ENCODE measurements at regions not wholly inside any gene's neighbourhood (a gene's known extent, or its start where the extent isn't known, plus 50 kb on each side); places are given as distances from the start of the nearest gene placed in this dataset.
"Not testable (repeated sequence)": the region's sequence is repeated elsewhere in the genome, so short reads cannot be mapped to it uniquely, and the experiment has no call there.

GRCh38 chr5:92741906-92742305 lies 839.1 kb downstream of the NR2F1-AS1 start:
- intact Hi-C loops (cut with DNase I): no loop called here

DNA sequence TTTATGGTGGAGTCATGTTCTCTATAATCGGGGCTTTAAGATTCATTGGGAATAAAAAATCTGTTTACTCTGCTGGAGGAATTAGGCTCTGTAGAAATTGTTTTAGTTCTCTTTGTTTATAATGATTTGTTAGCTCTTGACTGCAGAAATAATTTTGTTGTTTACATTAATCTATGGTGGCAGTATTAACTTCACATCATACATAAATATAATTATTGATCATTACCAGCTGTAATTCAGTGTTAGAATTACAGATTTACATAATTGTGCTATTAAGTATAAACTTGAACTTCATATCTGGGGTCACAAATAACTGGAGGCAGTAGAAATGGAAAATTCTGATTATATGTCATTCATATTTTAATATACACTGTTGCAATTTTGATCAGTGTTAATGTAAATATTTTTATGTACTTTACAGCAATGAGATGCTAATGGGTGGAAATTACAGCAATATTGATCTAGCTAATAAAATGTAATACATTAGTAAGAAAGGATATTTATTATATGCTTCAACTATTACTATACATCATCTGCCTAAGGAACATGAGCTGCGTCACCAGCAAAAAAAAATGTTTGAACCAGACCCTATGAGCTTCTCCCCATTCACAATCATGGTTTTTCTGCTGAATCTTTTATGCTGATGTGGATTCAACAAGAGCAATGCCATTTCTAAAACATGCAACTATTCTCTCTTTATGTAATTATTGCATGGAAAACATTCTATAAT lies 846.6 kb downstream of the NR2F1-AS1 start:
- ATAC-seq (ENCODE audit: poor library complexity): no peak
- no peak for DNase-seq
- intact Hi-C loops (cut with DNase I): no loop called here

More at GRCh38 chr5:92741906-92742305, 839.1 kb downstream of the NR2F1-AS1 start:
- ATAC-seq (ENCODE audit: poor library complexity) (no peak), DNase-seq (no peak)

DNA sequence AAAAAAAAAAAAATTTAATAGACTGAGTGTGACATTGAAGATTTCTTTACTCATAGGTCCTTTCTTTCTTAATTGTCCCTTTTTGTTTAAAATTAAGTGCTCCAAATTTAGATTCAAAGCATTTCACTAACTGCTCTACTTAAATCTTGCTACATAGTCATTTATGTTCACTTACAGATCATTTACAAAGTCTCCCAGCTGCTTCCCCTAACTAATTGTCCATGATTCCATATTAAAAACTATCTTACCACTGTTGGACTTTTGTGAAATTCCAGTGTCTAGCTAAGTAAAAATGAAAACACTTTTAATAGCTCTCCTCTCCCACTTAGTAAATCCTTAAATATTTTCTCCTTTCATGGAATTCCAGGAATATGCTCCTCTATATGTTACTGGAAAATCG lies 850.5 kb downstream of the NR2F1-AS1 start:
- DNase-seq: no peak
- ATAC-seq (ENCODE audit: poor library complexity): no peak
- intact Hi-C loops (cut with DNase I): no loop called here

DNA sequence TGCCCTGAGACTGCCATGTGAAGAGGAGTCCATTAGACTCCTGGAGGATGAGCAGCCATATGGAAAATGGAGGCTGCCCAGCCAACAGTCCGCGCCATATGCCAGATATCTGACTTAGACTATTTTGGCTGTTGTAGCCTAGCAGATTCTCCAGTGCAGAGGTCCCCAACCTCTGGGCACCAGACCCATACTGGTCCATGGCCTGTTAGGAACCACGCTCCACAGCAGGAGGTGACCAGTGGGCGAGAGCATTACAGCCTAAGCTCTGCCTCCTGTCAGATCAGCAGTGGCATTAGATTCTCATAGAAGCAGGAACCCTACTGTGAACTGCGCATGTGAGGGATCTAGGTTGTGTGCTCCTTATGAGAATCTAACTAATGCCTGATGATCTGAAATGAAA lies 851.9 kb downstream of the NR2F1-AS1 start:
- DNase-seq (no peak), ATAC-seq (ENCODE audit: poor library complexity) (no peak)
- intact Hi-C loops (cut with DNase I): no loop called here

GRCh38 chr5:92715946-92716520 lies 865.0 kb downstream of the NR2F1-AS1 start:
- intact Hi-C loops (cut with DNase I): no loop called here
- ATAC-seq (ENCODE audit: poor library complexity) (no peak), DNase-seq (no peak)

DNA sequence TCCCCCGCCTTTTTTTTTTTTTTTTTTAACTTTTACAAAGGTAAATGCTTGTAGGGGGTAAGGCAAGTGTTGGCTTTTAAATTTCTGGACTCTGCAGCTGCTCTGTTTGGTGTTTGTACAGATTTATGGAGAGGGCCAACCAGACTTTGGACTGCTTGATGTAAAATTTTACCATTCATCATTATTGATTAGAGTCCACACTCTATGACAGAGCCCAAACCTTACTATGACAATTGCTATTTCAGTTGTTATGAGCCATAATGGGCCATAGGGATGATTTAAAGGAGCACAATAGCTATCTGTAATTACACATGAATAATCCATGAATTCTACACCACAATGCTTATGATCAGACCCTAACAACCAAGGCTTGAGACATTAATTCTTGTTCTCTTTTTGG lies 867.2 kb downstream of the NR2F1-AS1 start:
- ATAC-seq (ENCODE audit: poor library complexity) (no peak), DNase-seq (no peak)
- intact Hi-C loops (cut with DNase I): no loop called here

DNA sequence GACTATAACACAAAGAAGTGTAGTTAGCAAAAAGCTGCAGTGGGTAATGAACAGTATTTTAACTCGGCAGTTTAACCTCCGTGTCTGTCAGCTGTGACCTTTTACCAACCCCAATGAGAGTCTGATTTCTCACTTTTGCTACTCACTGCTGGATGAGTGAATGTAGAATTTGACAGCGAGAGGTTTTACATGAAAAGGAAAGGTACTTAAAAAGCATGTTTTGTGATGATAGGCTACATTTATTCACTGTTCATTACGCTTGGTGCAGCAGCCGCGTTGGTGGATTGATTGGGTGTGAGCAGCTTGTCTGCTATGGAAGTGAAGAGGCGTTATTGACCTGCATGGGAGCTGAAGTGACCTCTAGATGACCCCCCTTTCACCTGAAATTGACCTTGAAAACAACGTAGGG lies 867.7 kb downstream of the NR2F1-AS1 start:
- intact Hi-C loops (cut with DNase I): no loop called here
- no peak for DNase-seq
- no peak for ATAC-seq (ENCODE audit: poor library complexity)

DNA sequence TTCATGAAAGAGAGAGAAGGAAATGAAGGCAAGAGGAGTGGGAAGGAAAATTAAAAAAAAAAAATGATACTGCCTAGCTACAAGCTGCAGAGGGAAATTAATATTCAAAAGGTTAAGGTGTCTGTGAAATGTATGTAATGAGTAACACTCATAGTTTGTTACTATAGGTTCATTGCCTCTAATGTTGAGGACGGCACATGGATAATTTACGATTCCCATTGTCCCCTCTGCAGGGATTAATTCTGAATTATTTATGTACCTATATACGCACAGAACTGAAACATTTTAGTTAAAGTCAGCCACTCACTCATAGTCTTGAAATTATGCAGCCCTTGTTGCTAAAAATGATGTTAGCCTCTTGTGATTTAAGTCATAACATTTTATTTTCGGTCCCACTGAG lies 869.1 kb downstream of the NR2F1-AS1 start:
- ATAC-seq (ENCODE audit: poor library complexity): no peak
- intact Hi-C loops (cut with DNase I): no loop called here
- no peak for DNase-seq

DNA sequence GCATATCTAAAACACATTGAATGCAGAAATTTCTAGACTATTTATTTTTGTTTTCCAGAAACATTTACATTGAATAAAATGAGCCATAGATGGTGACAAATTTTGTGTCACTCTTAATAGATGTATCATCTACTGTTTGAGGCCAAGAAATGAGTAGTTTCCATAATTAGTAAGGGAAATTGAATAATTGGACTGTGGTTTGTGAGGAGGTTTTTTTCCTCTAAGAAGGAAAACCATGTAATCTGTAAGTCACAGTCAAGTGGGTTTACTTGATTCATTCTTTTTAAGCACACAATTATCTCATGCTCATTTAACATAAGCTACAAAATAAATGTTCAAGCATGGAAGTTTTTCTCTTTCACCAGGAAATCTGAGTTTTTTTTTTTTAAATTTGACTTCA lies 876.4 kb downstream of the NR2F1-AS1 start:
- ATAC-seq (ENCODE audit: poor library complexity) (no peak), DNase-seq (no peak)
- intact Hi-C loops (cut with DNase I): no loop called here

- intact Hi-C loops (cut with DNase I): no loop called here
- DNase-seq (no peak), ATAC-seq (ENCODE audit: poor library complexity) (no peak)
Measured at GRCh38 chr5:92703976-92704375, 877.0 kb downstream of the NR2F1-AS1 start.

DNA sequence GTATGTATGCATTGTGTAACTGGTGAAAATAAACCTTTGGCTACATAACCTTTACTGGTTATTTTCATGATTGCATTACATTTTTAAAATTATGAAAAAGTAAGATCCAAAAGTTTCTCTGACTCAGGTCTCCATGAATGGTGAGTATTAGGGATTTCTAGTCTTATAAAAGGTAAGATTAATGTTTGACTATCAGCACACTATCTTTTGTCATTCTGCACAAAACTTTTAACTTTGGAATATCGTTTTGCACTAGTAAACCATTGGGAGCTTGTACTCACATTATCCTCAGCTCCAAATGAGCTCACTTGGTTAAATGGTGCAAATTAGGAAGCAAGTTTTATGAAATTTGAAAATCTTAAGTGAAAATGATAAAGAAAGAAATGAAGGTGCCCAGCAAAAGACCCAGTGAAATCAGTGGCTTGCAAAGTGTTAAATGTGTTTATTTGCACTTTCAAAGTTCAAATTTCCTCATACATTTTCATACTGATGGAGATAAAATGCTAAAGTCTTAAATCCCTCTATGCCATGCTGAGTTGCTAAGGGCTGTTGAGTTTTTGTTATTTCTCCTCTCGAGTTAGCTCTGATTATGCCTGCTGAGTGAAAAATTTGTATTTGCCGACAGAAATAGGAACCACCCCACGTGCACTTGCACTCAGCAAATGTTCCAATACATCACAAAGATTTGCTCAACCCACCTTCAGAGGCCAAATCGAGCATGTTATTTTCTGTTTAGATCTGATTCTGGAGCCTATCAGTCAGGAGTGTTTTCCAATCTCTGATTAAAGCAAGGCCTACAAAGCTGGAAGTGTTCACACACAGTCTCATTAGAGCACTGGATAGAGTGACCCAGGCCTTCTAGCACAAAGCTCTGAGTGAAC lies 885.7 kb downstream of the NR2F1-AS1 start:
- intact Hi-C loops (cut with DNase I): no loop called here
- ATAC-seq (ENCODE audit: poor library complexity) (no peak), DNase-seq (no peak)

- no peak for DNase-seq
- no peak for ATAC-seq (ENCODE audit: poor library complexity)
- intact Hi-C loops (cut with DNase I): no loop called here
Measured at GRCh38 chr5:92694067-92694466, 887.0 kb downstream of the NR2F1-AS1 start.

DNA sequence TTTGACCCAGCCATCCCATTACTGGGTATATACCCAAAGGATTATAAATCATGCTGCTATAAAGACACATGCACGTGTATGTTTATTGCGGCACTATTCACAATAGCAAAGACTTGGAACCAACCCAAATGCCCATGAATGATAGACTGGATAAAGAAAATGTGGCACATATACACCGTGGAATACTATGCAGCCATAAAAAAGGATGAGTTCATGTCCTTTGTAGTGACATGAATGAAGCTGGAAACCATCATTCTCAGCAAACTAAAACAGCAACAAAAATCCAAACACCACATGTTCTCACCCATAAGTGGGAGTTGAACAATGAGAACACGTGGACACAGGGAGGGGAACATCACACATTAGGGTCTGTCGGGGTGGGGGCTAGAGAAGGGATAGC lies 889.1 kb downstream of the NR2F1-AS1 start:
- DNase-seq; intact Hi-C loops (cut with DNase I); ATAC-seq (ENCODE audit: poor library complexity): not testable (repeated sequence)

DNA sequence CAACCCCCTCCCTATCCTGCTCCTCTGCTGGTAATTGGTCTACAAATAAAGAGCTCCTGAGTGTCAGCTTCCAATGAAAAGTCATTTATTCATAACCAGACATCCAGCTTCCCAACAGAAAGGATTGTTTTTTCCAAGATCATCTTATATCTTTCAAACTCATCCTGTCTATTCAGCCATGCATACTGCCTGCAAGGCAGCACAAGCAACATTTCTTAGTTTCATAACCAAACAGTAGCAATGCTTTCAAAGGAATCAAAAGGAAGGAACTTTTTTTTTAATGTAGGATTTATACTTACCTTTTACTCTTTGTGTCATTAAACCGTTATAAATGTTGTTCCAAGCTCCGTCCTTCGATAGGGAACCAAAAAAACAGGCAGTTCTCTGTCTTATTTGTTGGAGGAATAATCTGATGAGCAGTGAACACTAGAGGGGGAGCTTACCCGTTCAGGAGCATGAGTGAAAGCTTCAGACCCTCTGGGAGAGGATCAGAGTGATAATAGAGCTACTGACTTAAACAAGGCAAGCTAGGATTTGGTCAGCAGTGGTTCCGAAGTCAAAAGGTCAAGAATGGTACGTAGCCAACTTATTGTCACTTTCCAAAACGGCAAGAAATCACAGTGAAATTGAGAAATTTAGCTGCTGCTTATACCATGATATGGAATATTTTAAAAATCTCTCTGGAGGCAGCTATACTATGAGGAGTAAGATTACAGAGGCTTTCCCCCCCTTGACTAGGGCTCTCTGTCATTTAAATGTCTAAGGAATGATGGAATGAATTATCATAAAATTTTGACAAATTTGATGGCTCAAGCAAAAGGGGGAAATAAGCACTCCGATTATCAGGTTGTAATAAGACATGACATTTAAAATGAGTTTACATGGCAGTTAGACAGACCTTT lies 892.9 kb downstream of the NR2F1-AS1 start:
- DNase-seq (no peak), ATAC-seq (ENCODE audit: poor library complexity) (no peak)
- intact Hi-C loops (cut with DNase I): no loop called here

- DNase-seq (no peak), ATAC-seq (ENCODE audit: poor library complexity) (no peak)
- intact Hi-C loops (cut with DNase I): no loop called here
Measured at GRCh38 chr5:92678640-92679039, 902.4 kb downstream of the NR2F1-AS1 start.

DNA sequence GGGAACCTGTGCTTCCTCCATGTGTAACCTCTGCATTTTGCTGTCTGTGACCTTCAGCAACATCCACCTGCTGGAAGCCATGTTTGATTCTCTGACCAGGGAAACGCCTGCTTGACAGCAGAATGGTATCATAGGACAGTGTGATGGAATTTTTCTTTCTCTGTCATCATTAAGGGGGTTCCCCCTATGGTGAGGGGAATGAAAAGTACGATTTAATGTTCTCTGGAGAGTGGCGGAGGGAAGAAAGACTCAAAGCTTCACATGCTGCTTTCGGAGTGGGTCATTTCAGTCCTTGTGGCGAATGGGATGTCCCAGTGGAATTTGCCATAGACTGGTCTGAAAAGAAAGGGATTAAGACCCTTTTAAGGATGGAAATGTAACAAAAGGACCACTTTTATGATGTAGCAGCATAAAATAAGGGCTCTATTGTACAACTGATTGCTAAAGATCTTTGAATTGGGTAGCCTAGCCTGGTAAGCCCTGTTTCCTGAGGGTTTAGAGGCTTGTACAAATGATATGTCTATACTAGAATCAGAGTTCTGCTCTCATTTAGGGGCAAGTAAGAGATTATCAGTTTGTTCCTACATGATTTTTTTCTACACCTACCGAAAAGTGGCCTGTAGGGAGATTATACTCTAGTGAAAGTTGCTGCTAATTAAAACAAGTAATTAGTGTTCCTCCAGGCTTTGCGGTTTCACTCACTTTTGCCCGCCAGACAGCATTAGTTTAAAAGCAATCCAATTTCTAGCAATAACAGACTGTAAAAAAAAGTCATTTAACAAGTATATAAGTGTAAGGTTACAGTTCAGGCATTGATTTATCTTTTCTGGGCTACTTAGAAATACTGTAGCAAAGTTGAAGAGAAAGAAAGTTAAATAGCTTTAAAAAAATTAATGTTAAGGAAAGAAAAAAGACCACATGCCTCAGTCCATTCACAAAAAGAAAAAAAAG lies 904.5 kb downstream of the NR2F1-AS1 start:
- no peak for ATAC-seq (ENCODE audit: poor library complexity)
- intact Hi-C loops (cut with DNase I): no loop called here

DNA sequence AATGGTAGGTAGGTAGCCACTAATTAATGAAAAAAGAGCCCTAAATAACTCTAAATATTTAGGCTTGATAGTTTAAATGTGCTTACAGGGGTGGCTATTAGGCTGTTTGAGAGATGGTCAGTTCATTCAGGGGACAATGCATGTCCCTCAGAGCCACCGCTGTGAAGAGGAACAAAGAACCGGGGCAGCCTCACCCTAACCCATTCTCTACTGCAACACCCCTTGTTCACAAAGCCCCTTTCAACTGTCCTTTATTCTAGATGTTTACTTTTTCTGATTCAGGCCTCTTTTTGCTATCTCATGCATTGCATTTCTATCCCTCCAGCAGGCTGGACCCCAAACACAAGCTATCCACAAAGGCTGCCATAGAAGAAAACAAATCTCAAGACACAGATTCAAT lies 906.7 kb downstream of the NR2F1-AS1 start:
- DNase-seq (no peak), ATAC-seq (ENCODE audit: poor library complexity) (no peak)
- intact Hi-C loops (cut with DNase I): no loop called here

More for the DNA sequence above, 904.5 kb downstream of the NR2F1-AS1 start:
- no peak for DNase-seq

GRCh38 chr5:92665506-92665905 lies 915.5 kb downstream of the NR2F1-AS1 start:
- ATAC-seq (ENCODE audit: poor library complexity) (no peak), DNase-seq (no peak)
- intact Hi-C loops (cut with DNase I): no loop called here
